HG03575 (cell line): ENCODE measurements at regions not wholly inside any gene's neighbourhood (a gene's known extent, or its start where the extent isn't known, plus 50 kb on each side); places are given as distances from the start of the nearest gene placed in this dataset.
"Not testable (repeated sequence)": the region's sequence is repeated elsewhere in the genome, so short reads cannot be mapped to it uniquely, and the experiment has no call there.

Experiments
- ATAC-seq: cut with Tn5 transposase; IDR thresholded peaks from one replicate; pipeline ENCODE4 v1.9.1; 2021; ENCODE audit not compliant: unreplicated experiment, insufficient number of reproducible peaks, low FRiP score; ENCODE audit errors: extremely low read depth

DNA sequence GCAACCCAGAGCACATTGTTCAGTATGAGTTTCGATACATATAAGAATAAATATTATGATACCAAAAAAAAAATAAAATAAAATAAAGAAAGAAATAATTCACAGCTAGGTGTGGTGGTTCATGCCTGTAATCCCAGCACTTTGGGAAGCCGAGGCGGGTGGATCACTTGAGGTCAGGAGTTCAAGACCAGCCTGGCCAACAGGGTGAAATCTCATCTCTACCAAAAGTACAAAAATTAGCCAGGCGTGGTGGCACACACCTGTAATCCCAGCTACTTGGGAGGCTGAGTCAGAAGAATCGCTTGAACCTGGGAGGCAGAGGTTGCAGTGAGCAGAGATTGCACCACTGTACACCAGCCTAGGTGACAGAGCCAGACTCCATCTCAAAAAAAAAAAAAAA, 258.9 kb downstream of the MYCN start:
- ATAC-seq: not testable (repeated sequence)

GRCh38 chr2:16198166-16198912, 258.0 kb downstream of the MYCN start:
- ATAC-seq: no peak

- ATAC-seq: no peak
Measured at GRCh38 chr2:16197504-16198147, 257.3 kb downstream of the MYCN start.

DNA sequence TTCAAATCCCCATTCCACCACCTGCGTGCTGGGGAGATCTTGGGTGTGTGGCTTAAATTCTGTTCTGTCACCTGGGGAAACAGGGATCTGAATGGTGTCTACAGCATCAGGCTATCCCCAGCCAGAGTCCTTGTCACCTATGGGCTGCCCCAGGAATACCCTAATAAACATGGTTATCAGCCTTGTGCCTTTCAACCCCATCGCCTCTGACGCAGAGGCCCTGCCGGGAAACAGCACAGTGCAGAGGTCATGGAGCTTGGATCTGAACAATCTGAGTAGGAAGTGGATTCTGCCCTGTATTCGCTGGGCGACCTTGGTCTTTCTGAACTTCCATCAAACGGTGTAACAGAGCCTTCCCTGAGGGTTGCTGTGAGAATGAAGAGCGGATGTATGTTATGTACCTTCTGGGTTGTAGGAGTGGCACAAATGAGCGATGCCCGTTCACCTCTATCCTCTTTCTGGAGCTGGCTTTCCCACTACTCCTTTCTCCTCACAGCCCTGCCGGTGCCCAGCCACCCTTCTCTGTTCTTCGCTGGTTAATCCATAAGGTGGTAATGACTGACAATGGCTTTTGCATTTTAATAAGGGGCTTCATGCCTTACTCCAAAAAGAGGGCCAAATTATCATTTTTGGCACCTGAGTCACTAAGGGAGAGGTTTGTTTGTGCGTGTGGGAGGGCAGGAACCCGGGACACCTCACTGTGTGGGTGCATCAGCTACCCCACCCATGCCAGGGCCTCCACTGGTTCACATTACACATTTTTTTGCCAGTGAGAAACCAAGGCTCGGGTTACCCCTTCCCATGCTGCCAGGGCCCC, 256.5 kb downstream of the MYCN start:
- ATAC-seq: no peak

DNA sequence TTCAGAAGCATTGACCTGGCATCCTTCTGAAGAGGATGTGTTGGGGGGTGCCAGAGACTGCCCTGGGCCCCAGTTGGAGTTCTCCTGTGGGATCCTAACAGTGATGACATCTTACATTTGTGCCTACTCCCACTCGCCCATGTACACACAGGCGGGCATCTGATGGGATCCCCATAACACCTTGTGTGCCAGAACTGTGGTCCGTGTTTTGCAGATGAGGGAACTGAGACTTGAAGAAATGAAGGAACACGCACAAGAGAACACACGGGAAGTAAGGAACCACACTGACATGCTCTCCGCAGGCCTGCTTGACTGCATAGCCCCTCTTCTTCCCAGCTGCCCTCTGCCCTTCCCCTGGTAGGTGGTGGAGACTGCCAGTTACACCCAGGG, 255.3 kb downstream of the MYCN start:
- no peak for ATAC-seq

DNA sequence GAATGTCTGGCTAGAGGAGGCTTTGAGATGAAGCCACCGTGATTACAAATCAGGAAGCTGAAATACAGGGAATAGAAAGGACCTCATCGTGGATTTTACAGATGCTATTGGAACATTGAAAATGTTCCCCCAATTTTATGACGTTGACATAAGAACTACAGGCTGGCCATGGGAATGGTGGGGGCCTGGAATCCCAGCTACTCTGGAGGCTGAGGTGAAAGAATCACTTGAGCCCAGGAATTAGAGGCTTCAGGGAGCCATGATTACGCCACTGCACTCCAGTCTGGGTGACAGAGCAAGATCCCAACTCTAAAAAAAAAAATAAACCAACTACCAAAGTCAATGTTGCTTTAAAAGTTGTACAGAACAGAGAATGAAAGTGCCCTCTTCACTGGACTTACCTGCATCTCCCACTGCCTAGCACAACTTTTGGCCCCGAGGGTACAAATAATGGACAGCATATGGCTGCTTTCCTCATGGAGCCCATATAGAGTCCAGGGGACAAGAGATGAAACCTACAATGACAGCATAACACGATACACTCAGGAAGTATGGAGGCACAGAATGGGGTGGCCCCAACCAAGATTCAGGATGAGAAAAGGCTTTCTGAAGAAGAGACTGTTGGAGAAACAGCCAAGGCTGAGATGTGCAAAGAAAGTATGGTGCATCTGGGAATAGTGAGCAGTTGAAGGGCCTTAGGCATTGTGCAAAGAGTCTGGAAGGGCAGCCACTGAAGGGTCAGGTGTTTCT, 254.8 kb downstream of the MYCN start:
- no peak for ATAC-seq

DNA sequence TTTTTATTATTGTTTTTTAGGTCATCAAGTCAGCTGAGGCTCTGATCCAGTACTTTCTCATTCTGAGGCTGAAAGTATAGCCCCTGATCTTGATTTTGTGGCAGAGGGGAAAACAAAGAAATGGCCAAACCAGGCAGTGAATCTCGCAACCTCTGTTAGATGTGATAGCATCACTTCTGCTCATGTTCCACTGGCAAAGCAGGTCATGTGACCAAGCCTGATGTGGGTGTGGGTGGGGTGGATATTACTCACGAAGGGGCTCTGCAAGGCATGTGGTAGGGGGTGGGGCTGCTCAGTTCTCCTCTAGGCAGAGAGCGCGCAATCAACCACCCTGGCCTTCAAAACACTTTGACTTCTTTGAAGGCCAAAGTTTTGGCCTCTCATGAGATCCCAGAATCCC, 254.2 kb downstream of the MYCN start:
- ATAC-seq: no peak

DNA sequence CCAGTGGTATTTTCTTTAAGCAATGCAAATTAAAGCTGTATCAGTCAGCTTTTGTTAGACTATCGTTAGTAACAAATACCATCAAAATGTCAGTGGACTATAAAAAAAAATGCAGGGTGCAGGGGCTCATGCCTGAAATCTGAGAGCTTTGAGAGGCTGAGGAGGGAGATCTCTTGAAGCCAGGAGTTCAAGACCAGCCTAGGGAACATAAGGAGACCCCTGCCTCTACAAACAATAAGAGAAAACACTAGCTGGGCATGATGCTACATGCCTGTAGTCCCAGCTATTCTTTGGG, 253.7 kb downstream of the MYCN start:
- ATAC-seq: no peak

DNA sequence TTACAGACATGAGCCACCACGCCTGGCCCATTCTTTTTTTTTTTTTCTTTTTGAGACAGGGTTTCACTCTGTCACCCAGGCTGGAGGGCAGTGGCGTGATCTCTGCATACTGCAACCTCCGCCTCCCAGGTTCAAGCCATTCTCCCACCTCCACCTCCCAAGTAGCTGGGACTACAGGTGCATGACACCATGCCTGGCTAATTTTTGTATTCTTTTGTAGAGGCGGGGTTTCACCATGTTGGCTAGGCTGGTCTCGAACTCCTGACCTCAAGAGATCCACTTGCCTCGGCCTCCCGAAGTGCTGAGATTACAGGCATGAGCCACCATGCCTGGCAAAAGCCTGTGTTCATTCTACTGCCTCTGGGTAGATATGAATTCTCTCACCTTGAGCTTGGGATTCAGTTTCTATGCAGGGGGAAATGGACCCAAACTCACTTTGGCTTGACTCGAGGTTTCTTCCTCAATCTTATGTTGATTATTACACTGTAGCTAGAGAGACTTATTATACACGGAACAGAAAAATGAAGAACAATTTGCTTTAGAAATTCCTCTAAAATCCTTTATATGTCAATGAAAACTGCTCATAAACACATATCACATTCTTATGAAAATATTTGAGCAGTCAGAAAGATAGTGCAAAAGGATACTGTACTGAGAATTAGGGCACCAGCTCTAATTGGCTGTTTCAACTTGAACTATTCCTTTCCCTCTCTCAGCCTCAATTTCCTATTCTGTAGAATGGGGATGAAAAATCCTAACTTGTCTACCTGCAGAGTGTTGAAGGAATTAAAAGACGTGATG, 252.3 kb downstream of the MYCN start:
- ATAC-seq: no peak

- no peak for ATAC-seq
Measured at GRCh38 chr2:16191431-16192200, 251.3 kb downstream of the MYCN start.

DNA sequence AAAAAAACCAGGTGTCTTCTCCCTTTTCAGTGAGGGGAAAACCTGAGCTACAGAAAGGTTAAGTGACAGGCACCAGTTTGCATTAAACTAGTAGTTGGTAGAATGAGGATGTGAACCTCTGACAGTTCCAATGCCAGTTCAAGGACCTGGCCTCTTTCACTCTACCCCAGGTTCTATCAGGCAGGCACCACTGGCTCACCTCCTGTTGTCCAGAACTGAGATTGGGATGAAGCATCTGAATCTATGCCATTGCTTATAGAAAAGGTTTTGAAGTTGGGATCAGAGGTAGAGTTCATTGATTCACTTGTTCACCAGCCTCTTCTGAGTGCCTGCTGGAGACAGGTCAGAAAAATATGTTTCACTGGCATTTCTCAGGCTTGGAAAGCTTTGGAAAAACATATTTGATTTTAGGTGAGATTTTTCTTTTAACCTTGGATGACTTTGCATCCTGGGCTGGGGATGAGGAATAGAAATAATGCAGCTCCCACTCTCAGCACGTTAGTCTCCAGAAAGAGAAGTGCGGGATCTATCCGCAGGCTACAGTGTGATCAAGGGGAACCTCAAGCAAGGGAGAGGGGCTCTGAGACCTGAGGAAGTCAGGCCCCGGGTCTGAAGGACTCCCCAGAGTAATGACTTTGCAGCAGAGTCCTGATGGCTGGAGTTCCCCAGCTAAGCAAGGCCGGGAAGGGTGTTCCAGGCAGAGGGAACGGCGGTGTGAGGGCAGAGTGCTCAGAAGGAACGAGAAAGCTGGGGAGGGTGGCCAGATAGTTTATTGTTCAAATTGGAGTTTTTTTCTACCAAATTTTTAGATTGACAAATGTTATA, 250.3 kb downstream of the MYCN start:
- no peak for ATAC-seq

GRCh38 chr2:16189836-16190160, 249.4 kb downstream of the MYCN start:
- ATAC-seq: no peak

DNA sequence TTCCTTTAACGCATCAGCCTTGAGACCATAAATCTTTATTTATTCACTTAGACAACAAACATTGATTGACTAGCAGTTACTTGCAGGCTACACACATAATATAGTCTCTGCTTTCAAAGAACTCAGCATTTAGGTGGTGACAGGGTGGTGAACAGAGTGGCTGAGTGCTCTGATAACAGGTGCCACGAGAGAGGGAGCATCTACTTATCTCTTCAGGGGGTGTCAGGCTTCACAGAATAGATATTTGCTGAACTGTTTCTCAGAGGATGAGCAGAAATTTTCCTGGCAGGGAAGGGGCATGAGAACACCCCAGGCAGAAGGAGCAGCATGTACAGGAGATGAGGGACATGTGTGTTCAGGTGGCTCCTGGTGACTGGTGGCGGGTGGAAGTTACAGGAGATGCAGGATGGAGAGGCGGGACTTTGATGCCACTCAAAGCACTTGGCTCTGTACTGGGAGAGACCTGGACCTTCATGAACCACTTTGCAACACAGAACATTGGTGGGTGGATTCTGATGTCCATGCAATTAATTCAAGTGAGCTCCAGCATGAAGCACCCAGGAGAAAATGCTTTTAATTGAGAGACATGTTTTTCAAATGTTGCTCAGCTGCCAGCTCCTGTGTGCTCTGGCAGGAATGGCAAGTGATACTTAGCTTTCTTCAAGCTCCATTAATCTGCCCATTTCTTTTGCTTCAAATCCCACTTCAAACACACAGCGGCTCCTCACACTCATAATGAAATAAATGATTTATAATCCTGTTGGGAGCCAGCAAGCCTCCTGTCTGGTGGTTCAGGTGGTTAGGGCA, 248.9 kb downstream of the MYCN start:
- ATAC-seq: no peak

DNA sequence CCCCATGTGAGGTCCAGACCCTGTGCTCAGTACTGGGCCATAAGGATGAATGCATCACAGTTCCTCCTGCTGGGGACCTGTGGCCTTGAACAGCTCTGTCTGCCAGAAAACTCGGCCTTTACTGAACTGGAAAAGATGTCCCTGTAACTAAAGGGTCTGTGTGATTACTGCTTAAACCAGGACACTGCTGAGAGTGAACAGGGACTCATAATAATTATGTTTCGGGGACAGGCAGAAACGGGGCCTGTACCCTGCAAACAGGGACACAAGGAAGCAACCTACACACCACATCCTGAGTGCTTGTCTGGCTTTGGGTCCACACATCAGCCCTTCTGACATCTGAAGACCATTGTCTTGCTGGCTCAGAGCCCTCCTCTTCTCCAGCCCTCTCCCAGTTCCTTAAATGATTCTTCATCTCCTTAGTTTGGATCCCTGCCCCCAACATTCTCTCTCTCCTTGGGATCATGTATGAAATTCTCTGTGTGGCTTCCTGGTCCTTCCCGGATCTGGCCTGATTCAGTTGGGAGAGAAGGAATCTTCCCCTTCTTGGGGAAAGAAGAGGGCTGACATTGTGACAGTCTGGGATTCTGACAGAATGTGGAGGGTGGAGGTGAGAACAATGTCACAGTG, 248.0 kb downstream of the MYCN start:
- ATAC-seq: no peak

DNA sequence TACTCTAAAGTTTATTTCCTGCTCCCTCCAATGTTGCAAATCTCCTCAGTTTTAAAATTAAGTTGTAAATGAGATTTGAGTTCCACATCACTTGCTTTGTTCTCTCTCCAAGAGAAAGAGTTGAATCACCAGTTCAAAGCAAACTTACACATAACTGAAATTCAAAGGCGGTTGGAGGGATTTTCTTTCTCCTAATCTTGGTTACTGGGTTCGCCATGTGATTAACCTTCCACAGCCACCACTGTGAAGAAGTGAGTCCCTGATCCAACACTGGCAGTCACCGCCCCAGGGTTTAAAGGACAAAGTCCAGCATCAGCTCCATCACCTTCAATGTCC, 247.1 kb downstream of the MYCN start:
- no peak for ATAC-seq

- no peak for ATAC-seq
Measured at GRCh38 chr2:16186661-16187481, 246.5 kb downstream of the MYCN start.
